Adrenal gland (tissue), 9 donors: ENCODE measurements at regions not wholly inside any gene's neighbourhood (a gene's known extent, or its start where the extent isn't known, plus 50 kb on each side); places are given as distances from the start of the nearest gene placed in this dataset.

ENCODE experiments used
- DNase-seq, 7 donors: peaks; one replicate each; pipeline ENCODE4 v3.0.0-alpha.2; 2019 to 2020
- H3K27ac ChIP-seq, 5 donors: fragments of 200-600 bp; sonication (generic) in 4 of 5; 1 replicate in 3 of 5; 2 replicates in 2 of 5; pipeline versions ENCODE4 v1.5.1 to v1.8.0; 2016 to 2020; ENCODE audit warnings: mild to moderate bottlenecking in 1 of 5
- H3K27me3 ChIP-seq: fragments of 200-600 bp; 2 replicates; pipeline ENCODE4 v1.8.0; 2021
- H3K36me3 ChIP-seq, 2 donors: fragments of 200-600 bp; replicated peaks in 1 of 2; 1 replicate in 1 of 2; 2 replicates in 1 of 2; pipeline versions ENCODE4 v1.5.1 to v1.8.0; 2018 to 2022
- H3K4me1 ChIP-seq, 2 donors: fragments of 200-600 bp; replicated peaks in 1 of 2; 1 replicate in 1 of 2; 2 replicates in 1 of 2; pipeline versions ENCODE4 v1.5.1 to v1.8.0; 2018 to 2021
- H3K4me3 ChIP-seq, 4 donors: fragments of 200-600 bp; sonication (generic) in 3 of 4; one replicate each; pipeline ENCODE4 v1.5.1; 2016 to 2018
- H3K9me3 ChIP-seq, 3 donors: fragments of 200-600 bp; sonication (generic) in 1 of 3; replicated peaks in 1 of 3; 1 replicate in 2 of 3; 2 replicates in 1 of 3; pipeline versions ENCODE4 v1.5.1 to v1.8.0; 2016 to 2021
- CTCF ChIP-seq, 6 experiments: fragments of 450-650 bp in 4 of 6; fragments of 200-600 bp in 2 of 6; sonication (generic) in 1 of 6; IDR thresholded peaks; 1 replicate in 5 of 6; 2 replicates in 1 of 6; pipeline versions ENCODE4 v1.5.1 to v1.8.0; 2016 to 2021; ENCODE audit warnings: antibody characterized with exemption in 6 of 6, mild to moderate bottlenecking in 2 of 6, moderate library complexity in 1 of 6
- POLR2A ChIP-seq, 2 donors: fragments of 450-650 bp; IDR thresholded peaks; one replicate each; pipeline ENCODE4 v1.6.1; 2017; ENCODE audit warnings: antibody characterized with exemption in 2 of 2, mild to moderate bottlenecking in 2 of 2, moderate library complexity in 1 of 2
- WGBS, 4 donors: extraction: QIAGEN DNeasy Blood & Tissue Kit in 2 of 4; methylation state at CpG; one replicate each; pipeline versions ENCODE4 v1.1.5 to v1.1.7; 2013 to 2017; 5-methylcytosine and 5-hydroxymethylcytosine counted together
- intact Hi-C, 2 donors: fragments of 100-400 bp; cut with DNase I; formaldehyde crosslinking; loops; one replicate each; pipeline versions ENCODE4 v1.14.1 to v1.15.0; 2022 to 2023
- donor health status: healthy with polysubstance abuse.
- donor health status: Bipolar disorder and iron deficiency.
- donor health status: DM: yes; HTN: yes; CAD: no.
- donor health status: DM: no; HTN: no; CAD: no.
- donor health status: DM: no; HTN: no; CAD: no.

GRCh38 chr5:38722918-38723317 lies 122.9 kb upstream of the OSMR start:
- intact Hi-C loops: no loop called here
- 70 to 76% (median 73%) methylated on average over 4 to 5 of the region's 5 CpGs for WGBS, 4 donors
- no peak for DNase-seq

GRCh38 chr5:38723426-38723825 lies 122.4 kb upstream of the OSMR start:
- TF ChIP-seq POLR2A (IDR thresholded peaks at IDR 0.05) (no peak), CTCF (IDR thresholded peaks at IDR 0.05) (no peak)
- H3K27ac ChIP-seq: no peak overlapping the region
- H3K4me1 ChIP-seq: no peaks in the 10 kb centered on the region
- no peak overlapping the region for H3K4me3 ChIP-seq
- no peak for DNase-seq
- H3K36me3 ChIP-seq: no peaks in the 10 kb centered on the region
- no peaks in the 10 kb centered on the region for H3K27me3 ChIP-seq
- 81 to 96% (median 92%) methylated on average over 4 of the region's 4 CpGs for WGBS, 4 donors
- no peaks in the 10 kb centered on the region for H3K9me3 ChIP-seq
- intact Hi-C loops: no loop called here

More at GRCh38 chr5:38722918-38723317, 122.9 kb upstream of the OSMR start:
- TF ChIP-seq POLR2A (IDR thresholded peaks at IDR 0.05): no peak
- no peak for TF ChIP-seq CTCF (IDR thresholded peaks at IDR 0.05)
- H3K36me3 ChIP-seq: no peaks in the 10 kb centered on the region
- no peak overlapping the region for H3K4me3 ChIP-seq
- H3K27me3 ChIP-seq: no peaks in the 10 kb centered on the region
- no peaks in the 10 kb centered on the region for H3K9me3 ChIP-seq
- H3K27ac ChIP-seq: no peak overlapping the region
- no peaks in the 10 kb centered on the region for H3K4me1 ChIP-seq

GRCh38 chr5:38724301-38725030 lies 121.3 kb upstream of the OSMR start:
- peak overlapping the region in 1 of 5 donors; percentile 35 for H3K27ac ChIP-seq
- H3K27me3 ChIP-seq: no peaks in the 10 kb centered on the region
- H3K4me3 ChIP-seq: no peak overlapping the region
- intact Hi-C loops: no loop called here
- no peaks in the 10 kb centered on the region for H3K4me1 ChIP-seq
- TF ChIP-seq CTCF (IDR thresholded peaks at IDR 0.05): no peak
- TF ChIP-seq POLR2A (IDR thresholded peaks at IDR 0.05): no peak
- no peaks in the 10 kb centered on the region for H3K36me3 ChIP-seq
- H3K9me3 ChIP-seq: no peaks in the 10 kb centered on the region
- 73 to 94% (median 86%) methylated on average over 2 of the region's 2 CpGs for WGBS, 4 donors
- DNase-seq: no peak

- DNase-seq: peak in 1 of 7 donors; percentile 14
- H3K9me3 ChIP-seq: no peaks in the 10 kb centered on the region
- intact Hi-C loops: no loop called here
- no peaks in the 10 kb centered on the region for H3K36me3 ChIP-seq
- H3K4me1 ChIP-seq: no peaks in the 10 kb centered on the region
- no peaks in the 10 kb centered on the region for H3K27me3 ChIP-seq
- H3K4me3 ChIP-seq: no peak overlapping the region
- WGBS, 4 donors: 68 to 77% (median 72%) methylated on average over 10 of the region's 10 CpGs
- TF ChIP-seq CTCF (IDR thresholded peaks at IDR 0.05) (no peak), POLR2A (IDR thresholded peaks at IDR 0.05) (no peak)
- H3K27ac ChIP-seq: no peak overlapping the region
These were observed 120.4 kb upstream of the OSMR start for GRCh38 chr5:38725371-38725865.
